H9 (cell line): ENCODE measurements at regions not wholly inside any gene's neighbourhood (a gene's known extent, or its start where the extent isn't known, plus 50 kb on each side); places are given as distances from the start of the nearest gene placed in this dataset.

Experiments
- DNase-seq: peaks from one replicate; pipeline ENCODE4 v3.0.0-alpha.2; 2017
- H2AFZ ChIP-seq: one replicate; pipeline ENCODE4 v1.6.1; 2013; ENCODE audit warnings: mild to moderate bottlenecking, low read length, control low read depth, moderate library complexity
- H2AK5ac ChIP-seq: 2 replicates; pipeline ENCODE4 v1.6.1; 2013; ENCODE audit warnings: low read length, control low read depth, mixed read lengths; ENCODE audit not compliant: insufficient read length
- H2BK120ac ChIP-seq: one replicate; pipeline ENCODE4 v1.6.1; 2013; ENCODE audit warnings: low read depth, mild to moderate bottlenecking, low read length, control low read depth, inconsistent platforms; ENCODE audit not compliant: poor library complexity, severe bottlenecking
- H2BK12ac ChIP-seq: 2 replicates; pipeline ENCODE4 v1.6.1; 2013; ENCODE audit warnings: low read length, control low read depth, mixed read lengths, low read depth; ENCODE audit not compliant: insufficient read length
- H2BK15ac ChIP-seq: 2 replicates; pipeline ENCODE4 v1.6.1; 2013; ENCODE audit warnings: low read depth, low read length, control low read depth
- H2BK20ac ChIP-seq: one replicate; pipeline ENCODE4 v1.6.1; 2013; ENCODE audit warnings: low read depth, mild to moderate bottlenecking, low read length, control low read depth, inconsistent platforms; ENCODE audit not compliant: poor library complexity, severe bottlenecking
- H2BK5ac ChIP-seq: 2 replicates; pipeline ENCODE4 v1.6.1; 2013; ENCODE audit warnings: low read length, control low read depth, mixed read lengths; ENCODE audit not compliant: insufficient read length
- H3K14ac ChIP-seq: 2 replicates; pipeline ENCODE4 v1.6.1; 2013; ENCODE audit warnings: low read length, control low read depth; ENCODE audit not compliant: insufficient read depth
- H3K18ac ChIP-seq: 2 replicates; pipeline ENCODE4 v1.6.1; 2013; ENCODE audit warnings: low read depth, mild to moderate bottlenecking, mixed read lengths, low read length, control low read depth; ENCODE audit not compliant: insufficient read length
- H3K23ac ChIP-seq: 2 replicates; pipeline ENCODE4 v1.6.1; 2013; ENCODE audit warnings: low read length, control low read depth, mixed read lengths, low read depth; ENCODE audit not compliant: insufficient read length
- H3K23me2 ChIP-seq: 2 replicates; pipeline ENCODE4 v1.6.1; 2013; ENCODE audit warnings: low read depth, mild to moderate bottlenecking, mixed read lengths, low read length, control low read depth; ENCODE audit not compliant: insufficient read length, poor library complexity, severe bottlenecking
- H3K27ac ChIP-seq: 2 replicates; pipeline ENCODE4 v1.5.1; 2013; ENCODE audit warnings: low read length, control low read depth, mixed read lengths, low read depth; ENCODE audit not compliant: insufficient read length
- H3K27me3 ChIP-seq: 2 replicates; pipeline ENCODE4 v1.6.1; 2013; ENCODE audit warnings: low read length, control low read depth, inconsistent platforms; ENCODE audit not compliant: insufficient read depth
- H3K4ac ChIP-seq: 2 replicates; pipeline ENCODE4 v1.6.1; 2013; ENCODE audit warnings: low read depth, mild to moderate bottlenecking, control low read depth, inconsistent platforms, low read length, moderate library complexity
- H3K4me1 ChIP-seq: 2 replicates; pipeline ENCODE4 v1.6.1; 2013; ENCODE audit warnings: low read length, control low read depth, inconsistent platforms; ENCODE audit not compliant: insufficient read depth
- H3K4me2 ChIP-seq: 2 replicates; pipeline ENCODE4 v1.6.1; 2013; ENCODE audit warnings: low read length, control low read depth, mixed read lengths; ENCODE audit not compliant: insufficient read length, insufficient read depth
- H3K56ac ChIP-seq: 2 replicates; pipeline ENCODE4 v1.6.1; 2013; ENCODE audit warnings: low read depth, mild to moderate bottlenecking, mixed read lengths, low read length, control low read depth; ENCODE audit not compliant: insufficient read length
- H3K79me1 ChIP-seq: 2 replicates; pipeline ENCODE4 v1.6.1; 2013; ENCODE audit warnings: low read depth, mild to moderate bottlenecking, moderate library complexity, low read length, control low read depth, inconsistent platforms; ENCODE audit not compliant: insufficient read depth, poor library complexity, severe bottlenecking
- H3K79me2 ChIP-seq: 2 replicates; pipeline ENCODE4 v1.6.1; 2013; ENCODE audit warnings: low read length, control low read depth, inconsistent platforms; ENCODE audit not compliant: insufficient read depth
- H3K9ac ChIP-seq: 2 replicates; pipeline ENCODE4 v1.6.1; 2013; ENCODE audit warnings: low read length, control low read depth, mixed read lengths; ENCODE audit not compliant: insufficient read length; ENCODE audit errors: extremely low read depth
- H3K9me3 ChIP-seq: one replicate; pipeline ENCODE4 v1.6.1; 2013; ENCODE audit warnings: low read depth, low read length, inconsistent platforms; ENCODE audit not compliant: control insufficient read depth
- H3T11ph ChIP-seq: one replicate; pipeline ENCODE4 v1.6.1; 2013; ENCODE audit warnings: mild to moderate bottlenecking, low read length, control low read depth, inconsistent platforms
- H4K20me1 ChIP-seq: one replicate; pipeline ENCODE4 v1.6.1; 2013; ENCODE audit not compliant: control insufficient read depth, insufficient read length, insufficient read depth
- H4K5ac ChIP-seq: 2 replicates; pipeline ENCODE4 v1.6.1; 2013; ENCODE audit warnings: low read depth, mild to moderate bottlenecking, mixed read lengths, low read length, control low read depth; ENCODE audit not compliant: insufficient read length
- H4K8ac ChIP-seq: replicated peaks from 2 replicates; pipeline ENCODE4 v1.6.1; 2013; ENCODE audit warnings: low read length, control low read depth, mixed read lengths, low read depth; ENCODE audit not compliant: insufficient read length
- H4K91ac ChIP-seq: 2 replicates; pipeline ENCODE4 v1.6.1; 2013; ENCODE audit warnings: low read depth, mild to moderate bottlenecking, moderate library complexity, mixed read lengths, low read length, control low read depth; ENCODE audit not compliant: insufficient read length
- H3K27ac Mint-ChIP-seq, 3 experiments: 2 replicates in 2 of 3; 3 replicates in 1 of 3; pipeline ENCODE4 v1.8.0; 2020 to 2021; ENCODE audit warnings: mixed read lengths in 3 of 3, mild to moderate bottlenecking in 1 of 3, moderate library complexity in 1 of 3
- H3K27me3 Mint-ChIP-seq: 2 replicates; pipeline ENCODE4 v1.8.0; 2021; ENCODE audit warnings: low read depth, mild to moderate bottlenecking, moderate library complexity, mixed read lengths
- H3K36me3 Mint-ChIP-seq, 3 experiments: 2 replicates in 2 of 3; 3 replicates in 1 of 3; pipeline ENCODE4 v1.8.0; 2020 to 2021; ENCODE audit warnings: low read depth in 3 of 3, mixed read lengths in 3 of 3; ENCODE audit not compliant: insufficient read depth in 1 of 3
- H3K4me1 Mint-ChIP-seq, 2 experiments: 2 replicates each; pipeline ENCODE4 v1.8.0; 2020; ENCODE audit warnings: mixed read lengths in 2 of 2
- H3K4me3 Mint-ChIP-seq, 2 experiments: 2 replicates in 1 of 2; 3 replicates in 1 of 2; pipeline ENCODE4 v1.8.0; 2020 to 2021; ENCODE audit warnings: mild to moderate bottlenecking in 2 of 2, mixed read lengths in 2 of 2, moderate library complexity in 1 of 2
- H3K9me3 Mint-ChIP-seq, 2 experiments: 2 replicates in 1 of 2; 3 replicates in 1 of 2; pipeline ENCODE4 v1.8.0; 2020; ENCODE audit warnings: mild to moderate bottlenecking in 2 of 2, mixed read lengths in 2 of 2, moderate library complexity in 1 of 2
- CTCF ChIP-seq: fragments of 200-600 bp; sonication (generic); conservative IDR thresholded peaks from 3 replicates; pipeline ENCODE4 v1.8.0; 2021; ENCODE audit warnings: antibody characterized with exemption, mild to moderate bottlenecking
- WGBS: extraction: QIAGEN DNeasy Blood & Tissue Kit; methylation state at CpG from one replicate; pipeline ENCODE4 v1.1.7; 2013; ENCODE audit warnings: missing lambda C conversion rate, low lambda C conversion rate, mixed read lengths; ENCODE audit not compliant: insufficient read length; ENCODE audit errors: extremely low coverage; 5-methylcytosine and 5-hydroxymethylcytosine counted together

- WGBS, result no CpG with 5 or more reads among the region's 3 CpGs
- H3K79me1 ChIP-seq, result no peaks in the 10 kb centered on the region
- Mint-ChIP-seq H3K36me3 (peaks cover 3 to 18% (median 9%) of the 10 kb centered on the region in 3 experiments; a peak in 4 of 7 replicates), H3K27ac (no peak overlapping the region), H3K27me3 (peaks cover 2% of the 10 kb centered on the region; the same call in 1 of the 2 replicates), H3K4me1 (peaks cover 5 to 9% of the 10 kb centered on the region in 2 experiments), H3K4me3 (no peak overlapping the region), H3K9me3 (peaks cover 5 to 7% of the 10 kb centered on the region in 2 experiments; a peak in 4 of 5 replicates)
- H3K4me2 ChIP-seq, result no peak overlapping the region
- H3K56ac ChIP-seq, result no peak overlapping the region
- H2BK20ac ChIP-seq, result no peak overlapping the region
- no peaks in the 10 kb centered on the region for H3K23me2 ChIP-seq
- H3K9ac ChIP-seq, result no peak overlapping the region
- H3K4ac ChIP-seq, result no peak overlapping the region
- no peaks in the 10 kb centered on the region for H3K27me3 ChIP-seq
- no peak overlapping the region for H2BK12ac ChIP-seq
- no peak overlapping the region for H3K14ac ChIP-seq
- no peak overlapping the region for H2AK5ac ChIP-seq
- no peak overlapping the region for H3K23ac ChIP-seq
- H3K4me1 ChIP-seq, result no peaks in the 10 kb centered on the region; the same call in 1 of the 2 replicates
- no peak overlapping the region for H3T11ph ChIP-seq
- H3K27ac ChIP-seq, result no peak overlapping the region
- H4K5ac ChIP-seq, result no peak overlapping the region
- no peak for TF ChIP-seq CTCF
- no peak overlapping the region for H4K8ac ChIP-seq
- no peak overlapping the region for H4K91ac ChIP-seq
- H3K18ac ChIP-seq, result no peak overlapping the region
- H2BK120ac ChIP-seq, result no peak overlapping the region
- no peak for DNase-seq
- H3K9me3 ChIP-seq, result no peaks in the 10 kb centered on the region
- H2AFZ ChIP-seq, result no peak overlapping the region
- no peak overlapping the region for H2BK15ac ChIP-seq
- no peaks in the 10 kb centered on the region for H3K79me2 ChIP-seq
- no peak overlapping the region for H2BK5ac ChIP-seq
- H4K20me1 ChIP-seq, result no peaks in the 10 kb centered on the region
These were observed 1186.2 kb upstream of the FAM98A start for GRCh38 chr2:34785206-34785785.
